Right ventricle myocardium superior (tissue), 1 donor: ENCODE measurements at regions not wholly inside any gene's neighbourhood (a gene's known extent, or its start where the extent isn't known, plus 50 kb on each side); places are given as distances from the start of the nearest gene placed in this dataset.

Experiments
- ATAC-seq: fragments of 200-7000 bp; cut with Tn5 transposase; one replicate; pipeline ENCODE4 v1.9.1; 2020; ENCODE audit warnings: mild to moderate bottlenecking; ENCODE audit not compliant: poor library complexity
- DNase-seq: peaks from one replicate; pipeline ENCODE4 v3.0.0-alpha.2; 2020
- intact Hi-C: fragments of 100-400 bp; cut with DNase I; formaldehyde crosslinking; loops from one replicate; pipeline ENCODE4 v1.11.2; 2022
- donor health status: DM: no; HTN: yes; CAD: no; lungs with severe emphysema.

DNA sequence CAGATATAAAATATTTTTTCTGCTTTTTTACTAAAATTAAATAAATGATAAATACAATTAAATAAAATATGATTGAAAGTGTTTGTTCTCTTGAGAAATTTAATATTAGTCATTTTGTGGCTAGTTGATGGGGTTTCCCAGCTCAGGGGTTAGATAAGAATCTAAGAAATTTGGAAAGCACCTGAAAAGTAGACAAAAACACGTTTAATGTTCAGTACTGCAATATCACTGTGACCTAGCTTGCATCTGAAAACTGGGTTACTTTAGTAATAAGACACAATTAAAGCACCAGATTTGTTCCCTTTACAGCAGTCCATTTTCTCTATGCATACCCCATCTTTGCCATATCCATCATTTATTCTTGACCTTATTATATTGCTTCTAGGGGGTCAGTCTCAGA lies 1454.8 kb upstream of the SPRY2 start:
- ATAC-seq, result no peak
- intact Hi-C loops, result no loop called here
- DNase-seq, result no peak

DNA sequence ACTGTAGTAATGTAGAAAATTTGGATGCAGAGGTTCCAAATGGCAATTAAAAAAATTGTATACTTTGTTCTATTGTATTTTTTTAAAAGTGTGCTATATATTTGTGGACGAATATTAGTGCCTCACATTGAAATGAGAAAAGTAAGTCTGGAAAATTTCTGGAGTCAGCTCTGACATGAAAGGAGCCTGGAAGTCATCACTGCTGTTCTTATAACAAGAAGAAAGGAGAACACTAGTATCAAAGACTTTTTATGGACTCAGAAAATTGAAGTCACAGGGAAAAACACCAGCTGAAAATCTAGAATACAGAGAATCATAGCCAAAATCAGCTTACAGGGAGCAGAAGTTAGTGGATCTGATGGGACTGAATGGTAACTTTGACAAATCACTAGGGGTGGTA lies 1450.7 kb upstream of the SPRY2 start:
- DNase-seq (no peak), ATAC-seq (no peak)

DNA sequence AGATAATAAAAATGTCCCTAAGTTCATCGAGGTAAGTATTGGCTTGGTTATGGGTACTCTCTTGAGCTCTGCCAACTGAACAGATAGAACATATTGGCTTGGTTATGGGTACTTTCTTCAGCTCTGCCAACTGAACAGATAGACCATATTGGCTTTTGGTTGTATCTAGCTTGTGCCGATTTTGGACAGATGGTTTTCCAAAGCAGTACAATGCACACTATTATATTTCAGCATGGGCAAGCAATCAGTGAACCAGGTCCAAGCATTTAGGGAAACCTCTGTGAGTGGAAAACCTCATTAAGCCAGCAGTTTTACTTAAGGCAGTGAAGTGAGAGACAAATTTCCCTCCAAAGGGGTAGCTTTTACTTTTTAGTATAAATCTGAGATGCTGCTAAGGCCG lies 1440.5 kb upstream of the SPRY2 start:
- ATAC-seq (no peak), DNase-seq (no peak)
- intact Hi-C loops, result no loop called here

More for the DNA sequence above, 1450.7 kb upstream of the SPRY2 start:
- intact Hi-C loops, result no loop called here

DNA sequence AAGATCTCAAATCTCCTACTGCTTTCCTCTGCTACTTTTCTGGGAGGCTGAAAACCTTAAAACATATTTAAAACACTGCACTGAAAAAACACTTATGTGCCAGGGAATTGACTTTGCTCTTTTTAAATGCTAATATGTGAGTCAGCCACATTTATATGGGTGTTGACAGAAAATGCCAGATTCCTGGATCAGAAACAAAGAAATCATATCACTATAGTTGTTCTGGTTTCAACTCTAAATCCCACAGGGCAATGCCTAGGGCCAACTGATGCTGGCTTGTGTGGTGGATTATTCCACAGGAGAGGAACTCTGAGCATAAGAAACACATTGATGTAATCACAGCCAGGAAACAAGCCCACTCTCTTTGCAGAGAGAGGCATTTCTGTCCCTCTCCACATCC lies 1439.0 kb upstream of the SPRY2 start:
- no peak for DNase-seq
- intact Hi-C loops, result no loop called here
- ATAC-seq, result no peak

DNA sequence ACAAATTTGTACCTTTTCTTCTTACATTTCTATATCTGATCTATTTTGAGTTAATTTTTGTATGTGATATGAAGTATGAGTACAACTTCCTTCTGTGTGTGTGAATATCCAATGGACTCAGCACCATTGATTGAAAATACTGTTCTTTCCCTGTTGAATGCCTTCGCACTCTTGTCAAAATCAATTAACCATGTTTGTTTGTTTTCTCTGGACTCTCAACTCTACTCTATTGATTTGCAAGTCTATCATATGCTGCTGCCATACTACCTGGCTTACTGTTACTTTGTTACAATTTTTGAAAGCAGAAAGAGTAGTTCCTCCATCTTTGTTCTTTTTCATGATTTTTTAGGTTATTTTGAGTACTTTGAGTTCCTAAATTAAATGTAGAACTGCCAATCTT lies 1437.4 kb upstream of the SPRY2 start:
- intact Hi-C loops, result no loop called here
- ATAC-seq (no peak), DNase-seq (no peak)

DNA sequence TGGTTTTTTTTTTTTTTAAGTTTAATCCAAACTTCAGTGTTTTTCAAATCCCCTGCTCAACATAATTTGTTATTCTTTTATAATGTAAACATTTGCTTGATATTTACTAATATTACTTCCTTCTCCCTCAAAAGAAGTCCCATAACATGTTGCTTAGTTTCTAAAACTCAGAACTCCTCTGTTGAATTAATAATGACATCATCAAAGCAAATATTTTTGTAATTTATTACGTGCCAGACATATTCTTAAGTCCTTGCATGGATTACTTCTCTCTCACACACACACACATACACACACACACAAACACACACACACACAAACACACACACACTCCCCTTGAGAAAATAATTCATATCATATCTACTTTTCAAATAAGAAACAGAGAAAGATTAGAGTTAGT lies 1432.3 kb upstream of the SPRY2 start:
- intact Hi-C loops, result no loop called here
- DNase-seq (no peak), ATAC-seq (no peak)

DNA sequence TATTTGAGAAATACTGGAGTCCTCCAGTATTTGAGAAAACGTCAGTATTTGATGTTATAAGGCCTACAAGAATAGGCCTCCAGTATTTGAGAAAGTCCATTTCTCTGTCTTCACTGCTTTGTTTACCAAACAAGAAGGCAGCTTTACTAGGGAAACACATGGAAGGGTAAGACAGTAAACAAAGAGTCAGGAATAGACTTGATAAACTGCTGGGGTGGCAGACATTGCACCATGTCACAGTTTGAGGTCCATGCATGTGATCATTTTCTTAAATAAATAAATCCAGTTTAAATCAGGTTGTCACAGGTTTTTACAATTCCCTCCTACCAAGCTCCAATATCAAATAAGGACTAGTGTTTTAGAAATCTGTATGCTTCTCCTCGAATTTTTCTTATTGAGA lies 1431.0 kb upstream of the SPRY2 start:
- DNase-seq (no peak), ATAC-seq (no peak)
- intact Hi-C loops, result no loop called here

DNA sequence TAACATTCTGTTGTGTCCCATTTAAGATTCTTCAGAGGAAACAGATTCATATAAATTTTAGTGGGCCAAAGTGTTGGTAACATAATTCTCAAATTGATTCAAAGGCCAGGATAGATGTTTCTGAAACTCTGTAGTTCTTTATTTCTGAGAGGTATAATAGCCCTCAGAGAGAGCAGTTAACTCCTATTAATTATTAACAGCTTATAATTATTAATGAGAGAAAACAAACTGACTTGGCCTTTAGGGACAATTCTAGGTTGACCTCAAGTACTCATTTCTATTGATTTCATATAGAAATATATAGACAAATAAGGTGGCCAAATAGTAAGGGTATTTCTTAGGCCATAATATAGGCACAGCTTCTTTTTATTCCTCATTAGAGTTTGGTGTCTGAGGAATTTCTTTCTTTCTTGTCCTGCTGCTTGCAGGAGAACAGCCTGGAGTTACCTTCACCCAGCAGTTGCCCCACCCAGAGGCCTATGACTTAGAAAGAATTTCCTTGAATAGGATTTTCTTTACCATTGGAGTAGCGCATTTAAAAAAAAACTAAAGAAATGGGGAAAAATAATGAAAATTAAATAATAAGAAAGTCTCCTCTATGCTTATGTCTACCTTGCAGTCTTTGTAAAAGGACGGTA lies 1430.1 kb upstream of the SPRY2 start:
- ATAC-seq (no peak), DNase-seq (no peak)
- intact Hi-C loops, result no loop called here

DNA sequence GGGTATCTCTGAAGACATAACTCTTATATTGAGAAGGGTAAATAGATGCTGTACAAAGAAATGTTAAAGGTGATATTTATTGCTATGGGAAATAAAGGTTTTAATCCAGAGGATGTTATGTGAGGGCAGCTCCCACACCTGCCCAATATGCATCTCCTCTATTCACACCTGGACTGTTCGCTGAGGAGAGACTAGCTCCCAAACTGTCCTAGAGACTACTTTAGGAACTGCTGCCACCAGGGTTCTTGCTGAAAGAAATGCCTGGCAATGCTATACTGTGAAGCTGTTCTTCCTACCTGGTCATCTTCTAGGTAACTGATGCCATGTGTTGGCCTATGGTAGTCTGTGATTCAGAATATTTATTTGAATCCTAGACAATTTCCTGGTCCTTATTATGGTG lies 1421.5 kb upstream of the SPRY2 start:
- ATAC-seq (no peak), DNase-seq (no peak)
- intact Hi-C loops, result no loop called here

DNA sequence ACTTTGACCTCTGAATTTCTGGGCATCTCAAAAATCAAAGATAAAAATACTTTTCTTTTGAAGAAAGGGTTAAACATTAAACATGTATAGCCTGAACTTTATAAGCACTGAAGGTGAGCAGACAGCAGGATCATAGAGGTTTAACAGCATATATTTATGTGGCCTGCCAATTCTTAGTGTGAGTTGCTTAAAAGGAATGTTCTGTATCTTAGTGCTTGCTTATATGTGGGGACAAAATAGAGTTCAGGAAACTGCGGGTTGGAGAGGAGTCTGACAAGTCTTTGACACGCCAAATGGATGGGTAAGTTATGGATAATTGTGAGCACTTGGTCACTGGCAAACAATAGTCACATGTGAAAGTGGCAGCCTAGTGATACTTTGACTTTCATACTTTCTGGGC lies 1419.4 kb upstream of the SPRY2 start:
- intact Hi-C loops, result no loop called here
- DNase-seq (no peak), ATAC-seq (no peak)

DNA sequence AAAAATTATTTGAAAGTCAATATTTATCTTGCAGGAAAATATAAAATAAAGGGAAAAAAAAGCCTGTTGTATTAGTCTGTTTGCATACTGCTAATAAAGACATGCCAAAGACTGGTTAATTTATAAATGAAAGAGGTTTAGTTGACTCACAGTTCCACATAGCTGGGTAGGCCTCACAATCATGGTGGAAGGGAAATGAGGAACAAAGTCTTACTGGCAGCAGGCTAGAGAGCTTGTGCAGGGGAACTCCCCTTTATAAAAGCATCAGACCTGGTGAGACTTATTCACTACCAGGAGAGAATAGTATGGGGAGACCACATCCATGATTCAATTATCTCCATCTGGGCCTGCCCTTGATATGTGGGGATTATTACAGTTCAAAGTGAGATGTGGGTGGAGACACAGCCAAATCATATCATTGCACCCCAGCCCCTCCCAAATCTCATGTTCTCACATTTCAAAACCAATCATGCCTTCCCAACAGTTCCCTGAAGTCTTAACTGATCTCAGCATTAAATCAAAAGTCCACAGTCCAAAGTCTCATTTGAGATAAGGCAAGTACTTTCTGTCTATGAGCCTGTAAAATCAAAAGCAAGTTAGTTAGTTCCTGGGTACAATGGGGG lies 1416.5 kb upstream of the SPRY2 start:
- intact Hi-C loops, result no loop called here
- no peak for DNase-seq
- no peak for ATAC-seq

DNA sequence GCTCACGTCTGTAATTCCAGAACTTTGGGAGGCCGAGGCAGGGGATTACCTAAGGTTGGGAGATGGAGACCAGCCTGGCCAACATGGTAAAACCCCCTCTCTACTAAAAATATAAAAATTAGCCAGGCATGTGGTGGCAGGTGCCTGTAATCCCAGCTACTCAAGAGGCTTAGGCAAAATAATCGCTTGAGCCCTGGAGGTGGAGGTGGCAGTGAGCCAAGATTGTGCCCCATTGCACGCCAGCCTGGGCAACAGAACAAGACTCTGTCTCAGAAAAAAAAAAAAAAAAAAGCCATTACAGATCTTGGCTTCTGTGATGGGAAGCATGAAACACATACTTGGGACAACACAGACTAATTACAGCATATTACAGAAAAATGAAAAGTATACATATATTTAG lies 1404.5 kb upstream of the SPRY2 start:
- intact Hi-C loops, result no loop called here
- DNase-seq (no peak), ATAC-seq (no peak)

DNA sequence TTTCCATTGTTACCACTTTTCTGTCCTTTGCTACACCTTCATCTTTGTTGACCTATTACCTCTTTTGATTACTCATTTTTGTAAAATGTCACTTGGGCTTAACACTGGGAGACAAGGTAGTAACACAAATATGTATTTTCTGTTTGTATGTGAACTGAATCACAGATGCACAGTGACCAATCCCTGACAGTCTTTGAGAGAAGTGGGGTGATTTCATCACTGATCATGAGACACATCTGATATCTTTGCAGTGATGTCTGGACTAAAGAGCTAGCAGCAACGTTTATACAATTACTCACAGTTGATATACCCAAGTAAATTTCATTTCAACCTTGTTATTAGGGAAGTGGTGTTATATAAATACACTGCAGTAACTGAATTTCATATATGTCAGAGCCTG lies 1397.4 kb upstream of the SPRY2 start:
- DNase-seq, result no peak
- no peak for ATAC-seq
- intact Hi-C loops, result no loop called here

DNA sequence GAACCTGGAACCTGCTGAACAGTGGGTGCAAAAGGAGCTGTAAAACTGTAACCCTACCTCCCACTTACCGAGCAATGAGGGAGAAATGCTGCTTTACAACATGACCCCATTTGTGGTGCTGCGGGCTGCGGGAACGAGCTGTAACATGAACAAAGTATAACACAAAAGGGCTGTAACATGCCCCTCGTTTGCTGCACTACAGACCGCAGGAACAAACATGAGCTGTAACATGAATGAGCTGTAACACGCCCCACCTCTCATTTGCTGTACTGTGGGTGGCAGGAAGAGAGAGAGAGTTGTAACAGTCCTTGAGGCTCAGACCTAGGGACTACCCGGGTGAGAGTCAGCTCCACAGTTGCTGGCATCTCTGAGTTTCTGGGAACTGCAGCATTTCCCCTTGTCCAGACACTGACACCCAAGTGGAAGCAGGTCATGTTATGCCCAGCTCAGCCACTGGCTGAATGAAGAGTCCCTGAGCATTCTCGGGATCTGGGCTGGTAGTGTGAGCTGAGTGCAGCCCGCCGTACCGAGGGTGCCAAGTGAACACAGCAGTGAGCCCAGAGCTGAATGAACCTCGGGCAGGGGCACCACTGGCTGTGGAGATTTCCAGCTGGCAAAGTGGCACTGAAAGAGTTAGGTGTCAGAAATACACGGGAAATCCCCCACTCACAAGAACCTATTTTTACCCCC lies 1385.3 kb upstream of the SPRY2 start:
- no peak for ATAC-seq
- no peak for DNase-seq
- intact Hi-C loops, result no loop called here

DNA sequence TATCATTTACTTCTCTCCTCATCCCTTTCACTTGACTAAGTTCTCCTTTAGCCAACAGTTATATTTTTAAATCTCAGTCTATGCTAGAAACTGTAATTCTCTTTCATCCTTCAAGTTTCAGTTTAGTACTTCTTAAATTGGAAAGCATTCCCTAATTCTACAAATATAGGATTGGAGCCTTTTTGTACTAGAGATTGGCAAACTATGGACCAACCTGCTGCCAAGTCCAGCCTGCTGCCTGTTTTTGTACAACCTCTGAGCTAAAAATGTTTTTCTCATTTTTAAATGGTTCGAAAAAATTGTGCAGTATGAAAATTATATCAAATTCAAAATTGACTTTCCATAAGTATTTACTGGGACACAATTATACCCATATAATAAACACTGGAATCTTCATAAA lies 1381.5 kb upstream of the SPRY2 start:
- ATAC-seq, result no peak
- intact Hi-C loops, result no loop called here
- no peak for DNase-seq

DNA sequence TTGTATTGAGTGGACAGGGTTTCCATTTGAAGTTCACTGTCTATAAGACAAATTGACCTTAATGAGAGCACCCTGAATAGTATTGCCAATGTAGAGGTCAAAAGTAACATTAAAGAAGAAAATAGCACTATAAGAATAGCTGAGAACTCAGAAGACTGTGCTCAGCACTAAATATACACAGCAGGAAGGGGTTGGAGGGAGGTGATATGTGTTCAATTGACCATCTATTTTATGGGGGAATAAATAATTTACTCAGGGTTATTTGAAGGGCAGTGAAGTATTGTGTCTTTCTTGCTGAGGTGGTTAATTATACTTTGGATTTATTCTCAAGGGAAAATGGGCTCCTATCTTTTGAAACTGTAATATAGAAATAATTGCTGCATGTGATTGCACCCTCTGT lies 1380.5 kb upstream of the SPRY2 start:
- intact Hi-C loops, result no loop called here
- no peak for ATAC-seq
- no peak for DNase-seq

DNA sequence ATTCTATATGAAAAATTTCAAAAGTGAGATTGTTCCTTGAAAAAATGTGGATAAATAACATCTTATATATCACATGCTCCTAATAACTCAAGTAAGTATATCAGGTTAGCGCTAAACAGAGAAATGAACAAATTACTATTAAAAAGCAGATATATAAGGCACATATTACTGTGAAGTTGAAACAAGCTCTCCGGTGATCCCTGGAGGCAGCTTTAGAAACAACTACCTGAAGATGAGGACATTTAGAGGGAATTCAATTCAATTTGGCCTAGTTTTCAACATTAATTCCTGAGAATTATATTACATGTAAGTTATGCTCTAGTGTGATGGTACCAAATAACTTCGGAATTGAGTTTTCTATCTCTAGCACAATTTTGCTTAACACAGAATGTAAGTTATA lies 1373.6 kb upstream of the SPRY2 start:
- DNase-seq, result no peak
- no peak for ATAC-seq
- intact Hi-C loops, result no loop called here

DNA sequence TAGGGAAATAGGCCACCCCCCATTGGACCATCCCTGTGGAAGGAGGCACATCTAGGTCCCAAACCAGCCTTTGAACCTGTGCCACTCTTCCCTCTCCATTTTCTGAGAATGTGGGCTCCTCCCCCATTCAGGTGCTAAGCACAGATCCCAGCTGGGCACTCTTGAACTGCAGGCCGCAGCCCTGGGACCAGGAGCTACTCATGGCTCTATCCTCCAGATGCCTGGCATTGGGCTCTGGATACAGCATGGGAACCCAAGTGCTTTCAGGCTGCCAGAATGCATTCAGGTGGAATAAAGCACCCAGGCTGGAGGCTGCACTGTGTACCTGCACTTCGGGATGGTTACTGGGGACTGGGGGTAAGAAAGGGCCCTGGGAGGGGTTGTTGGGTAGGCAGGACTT lies 1372.3 kb upstream of the SPRY2 start:
- ATAC-seq (no peak), DNase-seq (no peak)
- intact Hi-C loops, result no loop called here

DNA sequence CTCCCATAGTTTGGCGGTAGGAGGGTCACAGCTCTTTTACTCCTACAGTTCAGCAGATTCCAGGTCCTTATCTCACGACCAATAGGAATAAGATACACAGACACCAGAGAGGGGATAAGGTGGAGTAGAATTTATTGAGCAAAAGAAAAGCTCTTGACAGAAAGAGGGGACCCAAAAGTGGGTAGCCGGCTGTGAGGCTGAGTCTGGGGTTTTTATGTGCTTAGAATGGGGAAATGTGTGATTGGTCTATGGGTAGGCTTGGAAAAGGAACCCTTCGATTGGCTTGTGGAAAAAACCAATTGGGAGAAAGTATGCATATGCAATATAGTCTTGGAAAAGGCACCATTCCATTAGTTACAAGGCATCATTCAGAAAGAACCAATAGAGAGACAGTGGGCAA lies 1356.9 kb upstream of the SPRY2 start:
- intact Hi-C loops, result no loop called here
- ATAC-seq, result no peak
- DNase-seq, result no peak

DNA sequence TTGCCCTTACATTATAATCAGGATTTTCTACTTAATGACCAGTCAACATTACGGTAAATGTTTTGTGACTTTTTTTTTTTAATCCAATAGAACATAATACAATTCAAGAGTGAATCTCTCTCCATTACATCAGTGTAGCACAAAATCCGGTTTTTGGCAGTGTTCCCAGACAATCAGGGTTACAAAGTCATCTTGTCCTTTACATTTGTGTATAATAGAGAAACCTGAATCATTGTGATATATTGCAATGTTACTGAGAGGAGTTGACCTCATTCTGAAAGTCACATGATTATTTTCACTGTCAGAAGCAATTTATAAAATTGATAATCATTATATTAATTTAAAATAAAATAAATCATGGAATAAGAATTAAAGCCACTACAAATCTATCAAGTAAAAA lies 1346.0 kb upstream of the SPRY2 start:
- no peak for ATAC-seq
- intact Hi-C loops, result no loop called here
- no peak for DNase-seq

DNA sequence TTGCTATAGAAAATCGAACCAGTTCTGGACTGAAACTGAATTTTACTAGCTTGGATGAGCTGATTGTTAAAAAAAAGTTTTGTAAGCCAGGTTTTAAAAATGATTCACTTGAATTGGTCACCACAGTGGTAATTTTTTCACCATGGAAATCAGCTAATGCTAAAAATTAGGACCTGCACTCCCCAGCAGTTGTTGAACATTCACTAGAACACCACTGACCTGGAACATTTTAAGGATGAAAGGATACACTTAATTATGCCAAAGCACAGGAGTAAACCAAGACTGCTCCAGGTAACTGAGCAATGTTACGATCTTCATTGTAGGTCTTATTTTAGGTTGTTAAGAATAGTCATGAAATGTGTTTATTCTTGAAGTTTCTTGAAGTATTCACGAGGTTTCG lies 1342.6 kb upstream of the SPRY2 start:
- DNase-seq, result no peak
- intact Hi-C loops, result no loop called here
- ATAC-seq, result no peak
